ENCODE measurements at regions not wholly inside any gene's neighbourhood (a gene's known extent, or its start where the extent isn't known, plus 50 kb on each side); places are given as distances from the start of the nearest gene placed in this dataset.

GRCh38 chr11:86140334-86140990 lies 71.6 kb upstream of the PICALM start:
- no peak for TF ChIP-seq EZH2phosphoT487 (IDR thresholded peaks at IDR 0.05)
- TF ChIP-seq EZH2 (IDR thresholded peaks at IDR 0.05) = no peak
- no peak for TF ChIP-seq CTCF (IDR thresholded peaks at IDR 0.05)
- DNase-seq (ENCODE audit: low spot score) = no peak
- no peaks in the 10 kb centered on the region for H3K79me2 ChIP-seq (ENCODE audit: low read depth)

GRCh38 chr11:86138958-86139357 lies 70.1 kb upstream of the PICALM start:
- H3K79me2 ChIP-seq (ENCODE audit: low read depth) = no peaks in the 10 kb centered on the region
- no peak for DNase-seq (ENCODE audit: low spot score)
- peak overlapping the region; percentile 42 for H2AFZ ChIP-seq (replicated peaks)
- no peak overlapping the region for H3K4me3 Mint-ChIP-seq
- H3K27ac ChIP-seq = no peak overlapping the region
- no peaks in the 10 kb centered on the region for H3F3A ChIP-seq (ENCODE audit: low read depth)
- no peak overlapping the region for H3K4me2 ChIP-seq
- no peaks in the 10 kb centered on the region for H3K36me3 Mint-ChIP-seq
- H3K4me1 Mint-ChIP-seq = no peaks in the 10 kb centered on the region
- no peak for TF ChIP-seq EZH2phosphoT487 (IDR thresholded peaks at IDR 0.05)
- TF ChIP-seq CTCF (IDR thresholded peaks at IDR 0.05) = no peak
- TF ChIP-seq EZH2 (IDR thresholded peaks at IDR 0.05) = no peak
- H3K36me3 ChIP-seq = no peaks in the 10 kb centered on the region
- no peaks in the 10 kb centered on the region for H4K20me1 ChIP-seq (ENCODE audit: low read depth)
- H3K27me3 ChIP-seq = no peaks in the 10 kb centered on the region
- no peak overlapping the region for H3K4me3 ChIP-seq
- no peaks in the 10 kb centered on the region for H3K4me1 ChIP-seq
- no peaks in the 10 kb centered on the region for H3K9me3 Mint-ChIP-seq
- no peak overlapping the region for H3K9ac ChIP-seq
- no peaks in the 10 kb centered on the region for H3K27me3 Mint-ChIP-seq (ENCODE audit: insufficient read depth, low read depth)
- H3K27ac Mint-ChIP-seq = no peak overlapping the region
- no peaks in the 10 kb centered on the region for H3K9me3 ChIP-seq (ENCODE audit: low read depth)

More at GRCh38 chr11:86140334-86140990, 71.6 kb upstream of the PICALM start:
- H3K36me3 Mint-ChIP-seq = no peaks in the 10 kb centered on the region
- no peaks in the 10 kb centered on the region for H3K9me3 Mint-ChIP-seq
- H3K9me3 ChIP-seq (ENCODE audit: low read depth) = no peaks in the 10 kb centered on the region
- no peaks in the 10 kb centered on the region for H3F3A ChIP-seq (ENCODE audit: low read depth)
- no peak overlapping the region for H3K4me2 ChIP-seq
- no peaks in the 10 kb centered on the region for H3K27me3 ChIP-seq
- H2AFZ ChIP-seq (replicated peaks) = no peak overlapping the region
- no peaks in the 10 kb centered on the region for H3K27me3 Mint-ChIP-seq (ENCODE audit: insufficient read depth, low read depth)
- H3K4me1 ChIP-seq = no peaks in the 10 kb centered on the region
- H3K4me3 ChIP-seq = no peak overlapping the region
- H4K20me1 ChIP-seq (ENCODE audit: low read depth) = no peaks in the 10 kb centered on the region
- H3K9ac ChIP-seq = no peak overlapping the region
- H3K4me1 Mint-ChIP-seq = no peaks in the 10 kb centered on the region
- no peaks in the 10 kb centered on the region for H3K36me3 ChIP-seq
- no peak overlapping the region for H3K27ac Mint-ChIP-seq
- H3K27ac ChIP-seq = no peak overlapping the region
- H3K4me3 Mint-ChIP-seq = no peak overlapping the region

- H3K9me3 ChIP-seq (ENCODE audit: low read depth) = no peaks in the 10 kb centered on the region
- DNase-seq (ENCODE audit: low spot score) = no peak
- Mint-ChIP-seq H3K36me3 (no peaks in the 10 kb centered on the region), H3K4me1 (no peaks in the 10 kb centered on the region), H3K4me3 (no peak overlapping the region), H3K27me3 (ENCODE audit: insufficient read depth, low read depth) (no peaks in the 10 kb centered on the region), H3K9me3 (no peaks in the 10 kb centered on the region), H3K27ac (no peak overlapping the region)
- H2AFZ ChIP-seq (replicated peaks) = no peak overlapping the region
- H3K36me3 ChIP-seq = no peaks in the 10 kb centered on the region
- H3K79me2 ChIP-seq (ENCODE audit: low read depth) = no peaks in the 10 kb centered on the region
- H3K27ac ChIP-seq = no peak overlapping the region
- no peaks in the 10 kb centered on the region for H3K27me3 ChIP-seq
- no peak overlapping the region for H3K4me2 ChIP-seq
- TF ChIP-seq CTCF (IDR thresholded peaks at IDR 0.05) = no peak
- TF ChIP-seq EZH2phosphoT487 (IDR thresholded peaks at IDR 0.05) = no peak
- no peak for TF ChIP-seq EZH2 (IDR thresholded peaks at IDR 0.05)
- H3K4me1 ChIP-seq = no peaks in the 10 kb centered on the region
- no peaks in the 10 kb centered on the region for H4K20me1 ChIP-seq (ENCODE audit: low read depth)
- no peak overlapping the region for H3K9ac ChIP-seq
- H3F3A ChIP-seq (ENCODE audit: low read depth) = no peaks in the 10 kb centered on the region
- no peak overlapping the region for H3K4me3 ChIP-seq
These were observed 67.7 kb upstream of the PICALM start for GRCh38 chr11:86136538-86136937.

All from neural progenitor cell (in vitro differentiated cells).